ENCODE measurements at regions not wholly inside any gene's neighbourhood (a gene's known extent, or its start where the extent isn't known, plus 50 kb on each side); places are given as distances from the start of the nearest gene placed in this dataset.
A peak's percentile ranks its signal among the peaks of the same experiment; 100 is the strongest.

GRCh38 chr2:212906620-212907019 lies 244.8 kb downstream of the IKZF2 start:
- peak overlapping the region; percentile 70 for H3K4me3 Mint-ChIP-seq (ENCODE audit: unreplicated experiment)
- no peaks in the 10 kb centered on the region for H3K36me3 Mint-ChIP-seq (ENCODE audit: insufficient read depth, unreplicated experiment)
- POLR2A ChIA-PET, result no interaction called here
- H3K9me3 Mint-ChIP-seq (ENCODE audit: unreplicated experiment), result peaks cover 16% of the 10 kb centered on the region
- H3K27me3 Mint-ChIP-seq (ENCODE audit: insufficient read depth, unreplicated experiment), result no peaks in the 10 kb centered on the region
- Histone ChIP-seq H3K4me3 (ENCODE audit: low read depth, low read length) (no peak overlapping the region), H3K4me1 (peaks cover 22% of the 10 kb centered on the region), H3K27me3 (replicated peaks; ENCODE audit: control insufficient read depth, insufficient read depth, low read length) (no peaks in the 10 kb centered on the region), H3K9me3 (no peaks in the 10 kb centered on the region), H3K36me3 (ENCODE audit: control insufficient read depth, insufficient read depth, low read length) (no peaks in the 10 kb centered on the region)
- TF ChIP-seq CTCF (IDR thresholded peaks at IDR 0.05; ENCODE audit: insufficient read depth in 1 of 2, low read depth in 1 of 2, low read length in 1 of 2, severe bottlenecking in 1 of 2, unreplicated experiment in 1 of 2), result no peak
- peak overlapping the region; percentile 89 for H3K27ac Mint-ChIP-seq (ENCODE audit: unreplicated experiment)
- no TSS peak for BruUV-seq (replicated peaks)
- intact Hi-C loops (cut with micrococcal nuclease; ENCODE audit: unreplicated experiment), result loop anchor here (1.0 to 5.0 kb wide), 9 partner anchors 13 to 332 kb away; no protein-coding TSS in a partner anchor
- DNase-seq, result no peak
- CTCF ChIA-PET, result interaction anchor here (0.6 kb wide), 1 partner anchor 244 kb away, joined by 5 read pairs; no protein-coding TSS in a partner anchor
- peaks cover 32% of the 10 kb centered on the region for H3K4me1 Mint-ChIP-seq (ENCODE audit: low read depth, unreplicated experiment)

- DNase-seq, result peak; percentile 81 to 85
Observed at GRCh38 chr2:212905640-212906201, 245.7 kb downstream of the IKZF2 start.

GRCh38 chr2:212904646-212905045 lies 246.8 kb downstream of the IKZF2 start:
- BruUV-seq (replicated peaks), result no TSS peak
- H3K36me3 Mint-ChIP-seq (ENCODE audit: insufficient read depth, unreplicated experiment), result no peaks in the 10 kb centered on the region
- ChIA-PET CTCF (no interaction called here), POLR2A (no interaction called here)
- H3K4me1 Mint-ChIP-seq (ENCODE audit: low read depth, unreplicated experiment), result peaks cover 32% of the 10 kb centered on the region
- no peak for TF ChIP-seq CTCF (IDR thresholded peaks at IDR 0.05; ENCODE audit: insufficient read depth in 1 of 2, low read depth in 1 of 2, low read length in 1 of 2, severe bottlenecking in 1 of 2, unreplicated experiment in 1 of 2)
- H3K9me3 ChIP-seq, result no peaks in the 10 kb centered on the region
- peaks cover 27% of the 10 kb centered on the region for H3K4me1 ChIP-seq
- H3K27ac Mint-ChIP-seq (ENCODE audit: unreplicated experiment), result peak overlapping the region; percentile 1
- no peak for DNase-seq
- H3K27me3 Mint-ChIP-seq (ENCODE audit: insufficient read depth, unreplicated experiment), result no peaks in the 10 kb centered on the region
- no peaks in the 10 kb centered on the region for H3K36me3 ChIP-seq (ENCODE audit: control insufficient read depth, insufficient read depth, low read length)
- peaks cover 16% of the 10 kb centered on the region for H3K9me3 Mint-ChIP-seq (ENCODE audit: unreplicated experiment)
- intact Hi-C loops (cut with micrococcal nuclease; ENCODE audit: unreplicated experiment), result loop anchor here (5.0 kb wide), 1 partner anchor 42 kb away; no protein-coding TSS in a partner anchor
- no peak overlapping the region for H3K4me3 ChIP-seq (ENCODE audit: low read depth, low read length)
- H3K27me3 ChIP-seq (replicated peaks; ENCODE audit: control insufficient read depth, insufficient read depth, low read length), result no peaks in the 10 kb centered on the region
- no peak overlapping the region for H3K4me3 Mint-ChIP-seq (ENCODE audit: unreplicated experiment)

More at GRCh38 chr2:212905640-212906201, 245.7 kb downstream of the IKZF2 start:
- Mint-ChIP-seq H3K36me3 (ENCODE audit: insufficient read depth, unreplicated experiment) (no peaks in the 10 kb centered on the region), H3K4me1 (ENCODE audit: low read depth, unreplicated experiment) (peaks cover 32% of the 10 kb centered on the region), H3K9me3 (ENCODE audit: unreplicated experiment) (peaks cover 16% of the 10 kb centered on the region), H3K27me3 (ENCODE audit: insufficient read depth, unreplicated experiment) (no peaks in the 10 kb centered on the region), H3K27ac (ENCODE audit: unreplicated experiment) (peak overlapping the region; percentile 89), H3K4me3 (ENCODE audit: unreplicated experiment) (peak overlapping the region; percentile 70)
- ChIA-PET POLR2A (no interaction called here), CTCF (no interaction called here)
- Histone ChIP-seq H3K27me3 (replicated peaks; ENCODE audit: control insufficient read depth, insufficient read depth, low read length) (no peaks in the 10 kb centered on the region), H3K9me3 (no peaks in the 10 kb centered on the region), H3K36me3 (ENCODE audit: control insufficient read depth, insufficient read depth, low read length) (no peaks in the 10 kb centered on the region), H3K4me1 (peaks cover 27% of the 10 kb centered on the region), H3K4me3 (ENCODE audit: low read depth, low read length) (no peak overlapping the region)
- TF ChIP-seq CTCF (IDR thresholded peaks at IDR 0.05; ENCODE audit: insufficient read depth in 1 of 2, low read depth in 1 of 2, low read length in 1 of 2, severe bottlenecking in 1 of 2, unreplicated experiment in 1 of 2), result no peak
- intact Hi-C loops (cut with micrococcal nuclease; ENCODE audit: unreplicated experiment), result loop anchor here (1.0 to 5.0 kb wide), 9 partner anchors 14 to 333 kb away; no protein-coding TSS in a partner anchor
- BruUV-seq (replicated peaks), result no TSS peak

All from Caco-2 (cell line).